Breast epithelium (tissue), 4 donors: ENCODE measurements at regions not wholly inside any gene's neighbourhood (a gene's known extent, or its start where the extent isn't known, plus 50 kb on each side); places are given as distances from the start of the nearest gene placed in this dataset.
"Not testable (repeated sequence)": the region's sequence is repeated elsewhere in the genome, so short reads cannot be mapped to it uniquely, and the experiment has no call there.

Source experiments
- DNase-seq, 2 donors: peaks; one replicate each; pipeline ENCODE4 v3.0.0-alpha.2; 2019; ENCODE audit warnings: low spot score in 2 of 2
- H3K27ac ChIP-seq, 2 donors: fragments of 200-600 bp; sonication (generic) in 1 of 2; one replicate each; pipeline ENCODE4 v1.5.1; 2016 to 2019; ENCODE audit warnings: mild to moderate bottlenecking in 1 of 2
- H3K27me3 ChIP-seq, 2 donors: fragments of 200-600 bp; sonication (generic) in 1 of 2; one replicate each; pipeline versions ENCODE4 v1.5.1 to v1.6.0; 2017 to 2019; ENCODE audit warnings: control low read depth in 1 of 2, mild to moderate bottlenecking in 1 of 2
- H3K36me3 ChIP-seq: fragments of 200-600 bp; one replicate; pipeline ENCODE4 v1.5.1; 2019
- H3K4me1 ChIP-seq, 2 donors: fragments of 200-600 bp; sonication (generic); one replicate each; pipeline ENCODE4 v1.5.1; 2016 to 2019; ENCODE audit warnings: control low read depth in 1 of 2
- H3K4me3 ChIP-seq, 3 donors: fragments of 200-600 bp; sonication (generic); 1 replicate in 2 of 3; 2 replicates in 1 of 3; pipeline ENCODE4 v1.5.1; 2016 to 2019; ENCODE audit warnings: mild to moderate bottlenecking in 3 of 3, moderate library complexity in 2 of 3
- H3K9me3 ChIP-seq, 2 donors: fragments of 200-600 bp; sonication (generic) in 1 of 2; one replicate each; pipeline ENCODE4 v1.5.1; 2016 to 2019; ENCODE audit warnings: control low read depth in 1 of 2
- POLR2A ChIP-seq: fragments of 450-650 bp; IDR thresholded peaks from one replicate; pipeline ENCODE4 v1.6.1; 2016; ENCODE audit warnings: antibody characterized with exemption, mild to moderate bottlenecking, moderate library complexity
- POLR2AphosphoS5 ChIP-seq, 3 donors: sonication (generic); formaldehyde crosslinking; IDR thresholded peaks; one replicate each; pipeline ENCODE4 v1.6.1; 2017; ENCODE audit warnings: antibody characterized with exemption in 3 of 3
- intact Hi-C: fragments of 100-400 bp; cut with DNase I; formaldehyde crosslinking; loops from one replicate; pipeline ENCODE4 v1.15.1; 2023; ENCODE audit warnings: low total_unique reads
- TF ChIP-seq, protein P1 (sequence below), 3 donors: fragments of 450-650 bp; IDR thresholded peaks; one replicate each; pipeline ENCODE4 v1.5.1; 2016 to 2017; ENCODE audit warnings: antibody characterized with exemption in 3 of 3, mild to moderate bottlenecking in 3 of 3, moderate library complexity in 3 of 3

DNA sequence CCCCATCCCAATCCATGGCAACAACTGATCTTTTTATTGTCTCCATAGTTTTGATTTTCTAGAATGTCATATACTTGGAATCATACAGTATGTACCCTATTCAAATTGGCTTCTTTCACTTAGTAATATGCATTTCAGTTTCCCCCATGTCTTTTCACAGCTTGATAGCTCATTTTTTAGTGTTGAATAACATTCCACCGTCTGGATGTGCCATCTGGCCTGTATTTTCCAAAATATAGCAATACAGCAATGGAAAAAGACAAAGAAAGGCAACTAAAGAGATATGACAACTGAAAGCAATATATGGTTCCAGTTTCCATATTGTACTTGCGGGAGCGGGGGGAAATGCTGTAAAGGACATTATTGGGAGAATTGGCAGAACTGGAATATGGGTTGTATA is 166.4 kb upstream of the NT5E start:
- H3K9me3 ChIP-seq, result no peaks in the 10 kb centered on the region
- H3K27me3 ChIP-seq, result no peaks in the 10 kb centered on the region
- no peak overlapping the region for H3K27ac ChIP-seq
- TF ChIP-seq, protein P1, sequence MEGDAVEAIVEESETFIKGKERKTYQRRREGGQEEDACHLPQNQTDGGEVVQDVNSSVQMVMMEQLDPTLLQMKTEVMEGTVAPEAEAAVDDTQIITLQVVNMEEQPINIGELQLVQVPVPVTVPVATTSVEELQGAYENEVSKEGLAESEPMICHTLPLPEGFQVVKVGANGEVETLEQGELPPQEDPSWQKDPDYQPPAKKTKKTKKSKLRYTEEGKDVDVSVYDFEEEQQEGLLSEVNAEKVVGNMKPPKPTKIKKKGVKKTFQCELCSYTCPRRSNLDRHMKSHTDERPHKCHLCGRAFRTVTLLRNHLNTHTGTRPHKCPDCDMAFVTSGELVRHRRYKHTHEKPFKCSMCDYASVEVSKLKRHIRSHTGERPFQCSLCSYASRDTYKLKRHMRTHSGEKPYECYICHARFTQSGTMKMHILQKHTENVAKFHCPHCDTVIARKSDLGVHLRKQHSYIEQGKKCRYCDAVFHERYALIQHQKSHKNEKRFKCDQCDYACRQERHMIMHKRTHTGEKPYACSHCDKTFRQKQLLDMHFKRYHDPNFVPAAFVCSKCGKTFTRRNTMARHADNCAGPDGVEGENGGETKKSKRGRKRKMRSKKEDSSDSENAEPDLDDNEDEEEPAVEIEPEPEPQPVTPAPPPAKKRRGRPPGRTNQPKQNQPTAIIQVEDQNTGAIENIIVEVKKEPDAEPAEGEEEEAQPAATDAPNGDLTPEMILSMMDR (IDR thresholded peaks at IDR 0.05), result no peak
- TF ChIP-seq POLR2A, result no peak
- no peak for TF ChIP-seq POLR2AphosphoS5 (IDR thresholded peaks at IDR 0.05)
- intact Hi-C loops, result no loop called here
- H3K4me1 ChIP-seq, result no peaks in the 10 kb centered on the region
- H3K4me3 ChIP-seq, result no peak overlapping the region
- no peak for DNase-seq
- H3K36me3 ChIP-seq, result no peaks in the 10 kb centered on the region

DNA sequence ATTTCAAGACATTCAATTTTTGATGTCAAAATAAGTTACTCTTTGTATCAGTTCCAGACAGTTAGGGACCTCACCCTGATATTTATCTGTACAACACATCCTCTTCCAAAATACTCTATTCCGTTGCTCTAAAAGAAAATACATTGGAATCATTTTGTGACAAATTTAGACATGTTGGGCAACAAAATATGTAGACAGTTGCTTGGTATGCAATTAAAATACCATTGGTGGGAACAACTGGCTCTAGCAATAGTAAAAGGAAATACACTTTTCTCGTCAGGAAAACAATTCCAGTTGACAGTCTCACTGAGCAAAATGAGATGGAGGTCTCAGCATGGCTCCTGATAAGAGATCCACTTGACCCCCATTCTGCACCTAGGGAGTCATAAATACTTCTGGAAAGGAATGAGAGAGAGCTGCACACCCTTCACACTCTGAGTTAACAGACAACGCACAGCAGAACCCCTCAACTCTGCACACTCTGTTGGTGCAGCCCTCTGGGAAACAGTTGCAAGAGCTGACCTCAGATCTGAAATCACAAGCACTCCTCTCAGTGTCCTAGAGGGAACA is 171.3 kb upstream of the NT5E start:
- TF ChIP-seq, protein P1 (IDR thresholded peaks at IDR 0.05), result no peak
- TF ChIP-seq POLR2AphosphoS5 (IDR thresholded peaks at IDR 0.05) (no peak), POLR2A (no peak)
- H3K27me3 ChIP-seq, result no peaks in the 10 kb centered on the region
- no peaks in the 10 kb centered on the region for H3K4me1 ChIP-seq
- H3K27ac ChIP-seq, result no peak overlapping the region
- peaks cover 0 to 3% of the 10 kb centered on the region in 2 donors for H3K9me3 ChIP-seq
- DNase-seq, result no peak
- H3K36me3 ChIP-seq, result no peaks in the 10 kb centered on the region
- H3K4me3 ChIP-seq, result no peak overlapping the region
- intact Hi-C loops, result no loop called here

DNA sequence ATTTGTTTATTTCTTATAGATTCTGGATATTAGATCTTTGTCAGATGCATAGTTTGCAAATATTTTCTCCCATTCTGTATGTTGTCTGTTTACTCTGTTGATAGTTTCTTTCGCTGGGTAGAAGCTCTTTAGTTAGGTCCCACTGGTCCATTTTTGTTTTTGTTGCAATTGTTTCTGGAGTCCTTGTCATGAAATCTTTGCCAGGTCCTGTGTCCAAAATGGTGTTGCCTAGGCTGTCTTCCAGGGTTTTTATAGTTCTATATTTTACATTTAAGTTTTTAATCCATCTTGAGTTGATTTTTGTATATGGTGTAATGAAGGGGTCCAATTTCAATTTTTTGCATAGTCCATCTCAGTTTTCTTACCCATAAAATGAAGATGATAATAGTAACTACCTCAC is 173.9 kb upstream of the NT5E start:
- H3K27me3 ChIP-seq, intact Hi-C loops, H3K4me3 ChIP-seq, H3K36me3 ChIP-seq, DNase-seq, H3K9me3 ChIP-seq, H3K4me1 ChIP-seq, H3K27ac ChIP-seq: not testable (repeated sequence)

GRCh38 chr6:85275338-85275985 is 174.4 kb upstream of the NT5E start:
- H3K9me3 ChIP-seq, result peaks cover 0 to 3% of the 10 kb centered on the region in 2 donors
- intact Hi-C loops, result no loop called here
- no peak overlapping the region for H3K27ac ChIP-seq
- DNase-seq, result no peak
- H3K4me1 ChIP-seq, result no peaks in the 10 kb centered on the region
- H3K4me3 ChIP-seq, result no peak overlapping the region
- no peaks in the 10 kb centered on the region for H3K27me3 ChIP-seq
- H3K36me3 ChIP-seq, result no peaks in the 10 kb centered on the region
- TF ChIP-seq POLR2AphosphoS5 (IDR thresholded peaks at IDR 0.05) (no peak), POLR2A (no peak)
- TF ChIP-seq, protein P1 (IDR thresholded peaks at IDR 0.05), result no peak

GRCh38 chr6:85273870-85274269 is 176.0 kb upstream of the NT5E start:
- Histone ChIP-seq H3K4me3 (no peak overlapping the region), H3K4me1 (no peaks in the 10 kb centered on the region), H3K27me3 (no peaks in the 10 kb centered on the region), H3K27ac (no peak overlapping the region), H3K9me3 (peaks cover 0 to 3% of the 10 kb centered on the region in 2 donors), H3K36me3 (no peaks in the 10 kb centered on the region)
- no peak for DNase-seq
- intact Hi-C loops, result no loop called here
- TF ChIP-seq POLR2A (no peak), POLR2AphosphoS5 (IDR thresholded peaks at IDR 0.05) (no peak)
- TF ChIP-seq, protein P1 (IDR thresholded peaks at IDR 0.05), result no peak
